SU-DHL-6 (cell line): ENCODE measurements at regions not wholly inside any gene's neighbourhood (a gene's known extent, or its start where the extent isn't known, plus 50 kb on each side); places are given as distances from the start of the nearest gene placed in this dataset.

Experiments
- EZH2phosphoT487 ChIP-seq: fragments of 200-600 bp; sonication (generic), shearing (Covaris generic); conservative IDR thresholded peaks from 2 replicates; pipeline ENCODE4 v1.6.1; 2018; ENCODE audit warnings: mild to moderate bottlenecking, antibody characterized with exemption, low read length, moderate library complexity, mixed read lengths
- TF ChIP-seq, protein P1 (sequence below): fragments of 200-600 bp; sonication (generic); IDR thresholded peaks from one replicate; pipeline ENCODE4 v1.5.1; 2017; ENCODE audit warnings: antibody characterized with exemption, mild to moderate bottlenecking, low read length, moderate library complexity; ENCODE audit not compliant: insufficient read depth, poor library complexity, severe bottlenecking

DNA sequence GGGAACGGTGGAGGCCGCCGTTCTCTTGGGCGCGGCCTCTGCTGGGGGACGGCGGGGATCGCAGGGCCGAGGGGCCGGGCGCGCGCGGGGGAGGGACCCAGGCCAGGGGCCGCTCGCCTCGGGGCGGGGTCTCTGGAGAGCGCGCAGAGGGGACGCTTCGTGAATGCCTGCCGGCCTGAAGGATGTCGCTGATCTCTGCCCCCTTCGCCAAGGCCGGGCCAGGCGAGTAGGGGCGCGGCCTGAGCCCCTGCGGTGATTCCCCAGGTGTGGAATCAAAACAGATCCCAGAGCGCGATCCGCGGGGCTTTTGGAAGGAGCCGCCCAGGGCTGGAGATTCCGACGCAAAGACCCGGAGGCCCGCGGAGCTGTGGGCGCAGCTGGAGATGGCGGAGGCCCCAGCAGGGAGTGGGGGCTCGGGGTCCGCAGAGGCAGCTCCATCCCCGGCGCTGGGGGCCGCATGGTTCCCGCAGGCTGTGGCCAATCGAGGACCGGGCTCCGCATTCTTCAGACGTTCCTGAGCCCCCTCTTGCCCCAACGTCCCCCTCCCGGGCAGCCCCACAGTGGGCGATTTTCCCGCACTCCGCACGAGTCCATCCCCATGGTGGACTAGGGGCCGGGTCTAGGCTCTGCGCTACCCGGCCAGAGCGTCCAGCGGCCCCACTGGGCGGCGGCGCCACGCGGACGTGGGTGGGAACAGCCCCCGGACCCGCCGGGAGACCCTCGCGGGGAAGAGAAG is 166.0 kb downstream of the ACTR3B start:
- TF ChIP-seq, protein P1, sequence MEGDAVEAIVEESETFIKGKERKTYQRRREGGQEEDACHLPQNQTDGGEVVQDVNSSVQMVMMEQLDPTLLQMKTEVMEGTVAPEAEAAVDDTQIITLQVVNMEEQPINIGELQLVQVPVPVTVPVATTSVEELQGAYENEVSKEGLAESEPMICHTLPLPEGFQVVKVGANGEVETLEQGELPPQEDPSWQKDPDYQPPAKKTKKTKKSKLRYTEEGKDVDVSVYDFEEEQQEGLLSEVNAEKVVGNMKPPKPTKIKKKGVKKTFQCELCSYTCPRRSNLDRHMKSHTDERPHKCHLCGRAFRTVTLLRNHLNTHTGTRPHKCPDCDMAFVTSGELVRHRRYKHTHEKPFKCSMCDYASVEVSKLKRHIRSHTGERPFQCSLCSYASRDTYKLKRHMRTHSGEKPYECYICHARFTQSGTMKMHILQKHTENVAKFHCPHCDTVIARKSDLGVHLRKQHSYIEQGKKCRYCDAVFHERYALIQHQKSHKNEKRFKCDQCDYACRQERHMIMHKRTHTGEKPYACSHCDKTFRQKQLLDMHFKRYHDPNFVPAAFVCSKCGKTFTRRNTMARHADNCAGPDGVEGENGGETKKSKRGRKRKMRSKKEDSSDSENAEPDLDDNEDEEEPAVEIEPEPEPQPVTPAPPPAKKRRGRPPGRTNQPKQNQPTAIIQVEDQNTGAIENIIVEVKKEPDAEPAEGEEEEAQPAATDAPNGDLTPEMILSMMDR = no peak
- no peak for TF ChIP-seq EZH2phosphoT487
